ENCODE measurements at regions not wholly inside any gene's neighbourhood (a gene's known extent, or its start where the extent isn't known, plus 50 kb on each side); places are given as distances from the start of the nearest gene placed in this dataset.

DNA sequence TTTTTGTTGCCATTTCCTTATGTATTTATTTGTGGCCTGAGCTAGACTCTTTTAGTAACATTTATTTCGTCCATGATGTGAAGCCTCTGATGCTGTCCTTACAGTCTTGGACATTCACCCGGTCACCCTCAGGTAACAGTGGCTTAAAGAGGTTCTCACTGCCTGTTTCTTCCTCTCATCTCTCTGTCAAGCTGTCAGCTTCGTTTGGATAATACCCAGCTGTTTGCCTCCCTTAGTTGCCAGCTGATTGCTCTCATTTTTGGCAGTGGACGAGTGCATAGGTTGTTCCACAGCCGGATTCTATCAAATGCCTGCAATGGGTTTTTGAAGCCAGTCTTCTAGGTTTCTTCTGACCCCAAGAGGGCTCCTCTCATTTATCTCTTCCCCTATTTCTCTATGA, 427.7 kb downstream of the MED10 start:
- ChIA-PET CTCF (no interaction called here), POLR2A (ENCODE audit: low non-redundant PET) (no interaction called here)
- no peak overlapping the region for H3K27ac ChIP-seq
- TF ChIP-seq, protein P1, sequence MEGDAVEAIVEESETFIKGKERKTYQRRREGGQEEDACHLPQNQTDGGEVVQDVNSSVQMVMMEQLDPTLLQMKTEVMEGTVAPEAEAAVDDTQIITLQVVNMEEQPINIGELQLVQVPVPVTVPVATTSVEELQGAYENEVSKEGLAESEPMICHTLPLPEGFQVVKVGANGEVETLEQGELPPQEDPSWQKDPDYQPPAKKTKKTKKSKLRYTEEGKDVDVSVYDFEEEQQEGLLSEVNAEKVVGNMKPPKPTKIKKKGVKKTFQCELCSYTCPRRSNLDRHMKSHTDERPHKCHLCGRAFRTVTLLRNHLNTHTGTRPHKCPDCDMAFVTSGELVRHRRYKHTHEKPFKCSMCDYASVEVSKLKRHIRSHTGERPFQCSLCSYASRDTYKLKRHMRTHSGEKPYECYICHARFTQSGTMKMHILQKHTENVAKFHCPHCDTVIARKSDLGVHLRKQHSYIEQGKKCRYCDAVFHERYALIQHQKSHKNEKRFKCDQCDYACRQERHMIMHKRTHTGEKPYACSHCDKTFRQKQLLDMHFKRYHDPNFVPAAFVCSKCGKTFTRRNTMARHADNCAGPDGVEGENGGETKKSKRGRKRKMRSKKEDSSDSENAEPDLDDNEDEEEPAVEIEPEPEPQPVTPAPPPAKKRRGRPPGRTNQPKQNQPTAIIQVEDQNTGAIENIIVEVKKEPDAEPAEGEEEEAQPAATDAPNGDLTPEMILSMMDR (conservative IDR thresholded peaks at IDR 0.05; ENCODE audit: low read depth) = no peak
- DNase-seq (ENCODE audit: low spot score) = no peak

DNA sequence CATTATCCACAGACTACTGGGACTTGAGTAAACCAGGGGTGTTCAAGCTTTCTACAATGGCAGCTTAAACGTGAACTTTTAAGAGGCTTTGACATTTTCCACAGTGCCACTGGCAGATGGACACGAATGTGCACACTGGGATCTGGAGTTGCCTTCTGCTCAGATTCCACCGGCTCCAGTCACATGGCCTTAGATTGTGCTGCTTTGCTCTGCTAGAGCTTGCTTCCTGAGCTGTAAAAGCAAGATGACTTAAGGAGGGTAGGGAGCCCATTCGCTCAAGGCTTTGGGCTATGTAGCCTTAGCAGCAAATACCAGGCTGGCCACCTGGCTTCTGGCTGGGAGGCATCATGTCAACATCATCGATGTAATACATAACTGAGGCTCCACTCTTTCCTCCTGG, 436.9 kb downstream of the MED10 start:
- no peak for DNase-seq (ENCODE audit: low spot score)
- TF ChIP-seq, protein P1 (conservative IDR thresholded peaks at IDR 0.05; ENCODE audit: low read depth) = no peak
- POLR2A ChIA-PET (ENCODE audit: low non-redundant PET) = no interaction called here
- H3K27ac ChIP-seq = no peak overlapping the region
- CTCF ChIA-PET = interaction anchor here (0.6 kb wide), 1 partner anchor 93 kb away, joined by 5 read pairs; no protein-coding TSS in a partner anchor

DNA sequence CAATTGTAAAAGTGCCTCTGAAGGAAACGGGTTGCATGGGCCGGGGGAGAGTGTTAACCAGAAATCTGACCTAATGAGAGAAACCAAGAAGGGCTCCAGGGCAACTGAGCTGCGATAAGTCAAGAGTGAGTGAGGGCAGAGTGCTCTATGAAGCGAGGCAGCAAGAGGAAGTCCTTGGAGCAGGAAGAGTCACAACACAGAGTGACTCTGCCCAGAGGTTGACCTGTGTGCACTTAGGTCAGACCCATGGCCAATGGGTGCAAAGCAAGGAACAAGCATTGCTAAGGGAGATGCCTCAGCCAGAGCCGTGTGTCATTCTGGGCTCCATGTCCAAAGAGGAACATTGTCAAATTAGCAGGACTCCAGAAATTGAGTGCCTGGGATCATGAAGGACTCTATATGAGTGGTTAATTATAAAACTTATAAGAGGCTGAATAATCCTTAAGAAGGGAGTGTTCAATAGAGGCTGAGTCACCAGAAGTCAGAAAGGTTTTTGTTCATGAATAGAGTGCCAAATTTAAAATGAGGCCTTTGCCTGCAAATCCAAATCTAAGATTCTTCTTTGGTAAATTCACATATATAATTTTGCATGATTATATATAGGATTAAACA, 438.5 kb downstream of the MED10 start:
- ChIA-PET POLR2A (ENCODE audit: low non-redundant PET) (no interaction called here), CTCF (no interaction called here)
- TF ChIP-seq, protein P1 (conservative IDR thresholded peaks at IDR 0.05; ENCODE audit: low read depth) = no peak
- H3K27ac ChIP-seq = no peak overlapping the region
- DNase-seq (ENCODE audit: low spot score) = no peak

DNA sequence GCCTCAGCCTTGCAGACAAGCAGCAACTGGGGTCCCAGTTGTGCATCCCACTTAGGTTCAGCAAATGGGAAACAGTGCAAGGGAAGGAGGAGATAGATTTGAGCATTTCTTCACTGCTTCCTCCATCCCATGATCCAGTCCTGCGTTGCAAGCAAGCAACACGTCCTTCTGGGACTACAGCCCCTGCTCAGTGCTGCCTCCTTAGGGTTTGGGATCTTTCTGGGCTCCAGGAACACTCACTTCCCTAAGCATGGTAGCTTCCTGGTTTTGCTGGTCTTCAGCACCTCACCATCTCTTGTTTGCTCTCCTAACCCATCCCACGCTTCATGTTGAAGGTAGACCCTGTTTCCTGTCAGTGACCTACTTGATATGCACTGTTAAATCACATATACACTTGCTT, 444.7 kb downstream of the MED10 start:
- POLR2A ChIA-PET (ENCODE audit: low non-redundant PET) = no interaction called here
- TF ChIP-seq, protein P1 (conservative IDR thresholded peaks at IDR 0.05; ENCODE audit: low read depth) = no peak
- no peak for DNase-seq (ENCODE audit: low spot score)
- H3K27ac ChIP-seq = no peak overlapping the region
- CTCF ChIA-PET = no interaction called here

DNA sequence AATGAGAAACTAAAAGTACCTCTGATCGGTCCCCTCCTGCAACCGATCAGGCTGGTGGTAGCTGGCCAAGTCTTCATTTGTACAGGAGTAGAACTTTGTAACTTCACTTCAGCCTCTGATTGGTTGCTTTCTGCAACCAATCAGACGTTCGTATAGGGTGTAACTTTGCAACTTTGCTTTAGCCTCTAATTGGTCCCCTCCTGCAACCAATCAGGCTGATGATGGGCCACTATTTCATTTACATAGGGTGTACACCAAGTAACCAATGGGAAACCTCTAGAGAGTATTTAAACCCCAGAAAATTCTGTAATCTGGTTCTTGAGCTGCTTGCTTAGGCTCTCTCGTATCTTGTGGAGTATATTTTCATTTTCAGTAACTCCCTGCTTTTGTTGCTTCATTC, 445.5 kb downstream of the MED10 start:
- DNase-seq (ENCODE audit: low spot score) = no peak
- no peak overlapping the region for H3K27ac ChIP-seq
- ChIA-PET POLR2A (ENCODE audit: low non-redundant PET) (no interaction called here), CTCF (no interaction called here)
- TF ChIP-seq, protein P1 (conservative IDR thresholded peaks at IDR 0.05; ENCODE audit: low read depth) = no peak

DNA sequence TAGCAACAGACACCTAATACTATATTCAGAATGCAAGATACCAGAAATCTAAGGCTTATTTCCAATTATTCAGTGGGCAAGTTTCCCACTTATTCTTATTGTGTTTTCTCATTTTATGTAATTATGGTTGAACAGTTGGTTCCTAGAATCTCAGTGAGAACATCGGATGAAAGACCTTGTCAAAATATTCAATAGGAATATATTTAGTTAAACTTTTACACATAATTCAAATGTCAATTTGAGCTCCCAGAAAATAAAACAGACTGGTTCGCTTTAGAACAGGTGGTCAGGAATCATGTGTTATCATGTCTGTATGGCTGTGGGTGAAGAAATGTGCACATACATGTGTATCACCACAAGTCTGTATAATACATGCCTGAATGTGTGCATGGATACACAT, 447.8 kb downstream of the MED10 start:
- DNase-seq (ENCODE audit: low spot score) = no peak
- ChIA-PET POLR2A (ENCODE audit: low non-redundant PET) (no interaction called here), CTCF (no interaction called here)
- TF ChIP-seq, protein P1 (conservative IDR thresholded peaks at IDR 0.05; ENCODE audit: low read depth) = no peak
- no peak overlapping the region for H3K27ac ChIP-seq
